ENCODE measurements at regions not wholly inside any gene's neighbourhood (a gene's known extent, or its start where the extent isn't known, plus 50 kb on each side); places are given as distances from the start of the nearest gene placed in this dataset.

DNA sequence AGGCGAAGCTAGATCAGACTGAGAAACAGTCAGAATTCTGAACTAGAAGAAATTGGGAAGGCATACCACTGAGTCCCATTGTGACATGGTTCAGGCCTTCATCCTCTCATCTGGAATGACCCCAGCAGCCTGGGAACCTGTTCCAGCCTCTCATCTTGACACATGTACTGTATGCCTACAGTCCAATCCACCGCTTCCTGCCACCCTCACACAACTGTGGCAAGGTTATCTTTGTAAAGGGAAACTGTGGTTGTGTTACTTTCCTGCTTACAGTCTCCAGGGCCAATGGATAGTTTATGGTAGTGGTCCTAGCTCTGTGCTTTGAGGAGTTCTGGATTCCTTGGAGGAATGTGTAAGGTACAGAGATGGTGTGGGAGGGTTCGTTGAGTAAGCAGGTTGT lies 296.9 kb upstream of the TRIB2 start:
- DNase-seq (ENCODE audit: low read depth) = no peak

- no peak for DNase-seq (ENCODE audit: low read depth)
These were observed 295.7 kb upstream of the TRIB2 start for GRCh38 chr2:12421046-12421445.

GRCh38 chr2:12424219-12424618 lies 292.5 kb upstream of the TRIB2 start:
- DNase-seq (ENCODE audit: low read depth) = no peak

DNA sequence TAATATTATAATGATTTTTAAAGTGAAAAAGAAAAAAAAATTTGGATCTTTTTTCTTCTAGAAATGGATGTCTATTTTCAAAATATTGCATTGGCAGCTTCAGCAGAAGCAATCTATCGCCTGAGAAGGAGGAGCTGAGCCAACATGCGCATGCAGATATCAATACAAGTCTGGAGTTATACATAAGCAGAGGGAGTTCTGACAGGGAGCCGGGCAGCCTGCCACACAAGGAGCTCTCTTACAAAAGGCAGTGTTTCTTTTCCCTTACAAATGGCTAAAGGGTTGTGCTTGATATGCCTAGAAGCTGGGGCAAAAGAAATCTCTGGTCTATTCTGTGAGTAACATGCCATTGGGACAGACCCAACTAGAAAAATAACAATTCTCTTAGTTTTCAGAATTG lies 291.9 kb upstream of the TRIB2 start:
- DNase-seq (ENCODE audit: low read depth) = no peak

DNA sequence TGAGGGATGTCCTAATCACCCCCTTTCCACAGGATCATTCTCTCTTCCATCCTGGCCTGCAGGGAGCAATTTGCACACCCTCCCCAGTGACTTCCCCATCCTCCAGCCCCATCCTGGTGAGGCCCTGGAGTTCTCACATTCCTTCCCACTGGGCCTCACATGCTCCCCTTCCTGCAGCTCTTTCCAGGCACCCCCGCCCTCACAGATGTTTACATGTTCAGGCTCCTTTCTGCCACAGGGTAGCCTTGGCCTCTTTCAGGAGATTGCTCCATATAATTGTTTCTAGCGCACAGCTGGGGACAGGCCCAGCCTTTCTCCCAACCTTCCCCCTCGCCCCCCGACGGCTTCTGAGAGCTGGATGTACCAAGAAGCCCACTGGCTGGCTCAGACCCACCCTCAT lies 288.4 kb upstream of the TRIB2 start:
- no peak for DNase-seq (ENCODE audit: low read depth)

DNA sequence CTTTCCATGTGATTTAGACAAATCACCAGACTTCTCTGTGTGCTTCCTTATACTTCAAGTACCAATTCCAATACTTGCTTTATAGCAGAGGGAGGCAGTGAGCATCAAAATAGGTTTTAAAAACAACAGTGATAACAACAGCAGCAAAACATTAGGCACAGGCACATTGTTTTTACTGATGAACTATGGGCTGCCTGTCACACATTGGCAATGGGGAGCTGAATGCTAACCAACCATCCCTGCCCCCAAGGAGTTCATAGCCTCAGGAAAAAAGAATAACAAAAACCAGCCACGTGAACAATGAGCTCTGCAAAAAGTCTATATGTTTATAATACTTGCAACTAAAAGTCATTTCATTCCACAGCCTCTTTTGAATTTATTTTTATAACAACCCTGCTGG lies 287.9 kb upstream of the TRIB2 start:
- no peak for DNase-seq (ENCODE audit: low read depth)

- no peak for DNase-seq (ENCODE audit: low read depth)
These were observed 286.8 kb upstream of the TRIB2 start for GRCh38 chr2:12429779-12430406.

DNA sequence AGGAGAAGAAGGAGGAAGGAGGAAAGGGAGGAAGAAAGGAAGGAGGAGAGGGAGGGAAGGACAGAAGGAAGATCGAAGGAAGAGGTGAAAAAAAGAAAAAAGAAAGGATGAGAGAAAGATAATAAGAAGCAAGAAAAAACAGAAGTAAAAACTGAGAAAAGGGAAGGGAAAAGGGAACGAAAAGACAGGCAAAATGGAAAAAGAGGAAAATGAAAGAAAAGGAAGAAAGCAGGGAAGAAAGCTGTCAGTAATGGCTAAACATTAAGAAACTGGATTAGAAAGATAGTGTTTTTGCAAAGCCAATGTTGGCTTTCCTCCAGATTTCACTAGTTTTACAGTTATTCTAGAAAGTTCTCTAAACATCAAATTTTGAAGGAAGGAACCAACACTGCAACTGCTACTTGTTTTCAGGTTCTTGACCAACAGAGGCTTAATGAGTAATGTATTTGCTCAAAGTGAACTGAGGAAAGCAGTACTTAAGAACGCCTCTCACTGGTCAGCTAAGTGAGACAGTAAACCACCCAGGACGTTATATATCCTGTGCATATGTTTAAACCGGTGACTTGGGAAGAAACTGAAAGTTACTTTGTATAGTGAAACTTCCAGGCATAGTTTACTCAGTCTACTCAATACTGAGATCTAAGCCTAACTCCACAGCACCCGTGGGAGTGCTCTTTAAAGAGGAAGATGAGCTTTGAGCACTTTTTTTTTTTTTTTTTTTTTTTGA lies 286.2 kb upstream of the TRIB2 start:
- no peak for DNase-seq (ENCODE audit: low read depth)

GRCh38 chr2:12432985-12433625 lies 283.6 kb upstream of the TRIB2 start:
- no peak for DNase-seq (ENCODE audit: low read depth)

- DNase-seq (ENCODE audit: low read depth) = no peak
These were observed 283.1 kb upstream of the TRIB2 start for GRCh38 chr2:12433626-12433990.

- DNase-seq (ENCODE audit: low read depth) = no peak
These were observed 282.1 kb upstream of the TRIB2 start for GRCh38 chr2:12434630-12435098.

DNA sequence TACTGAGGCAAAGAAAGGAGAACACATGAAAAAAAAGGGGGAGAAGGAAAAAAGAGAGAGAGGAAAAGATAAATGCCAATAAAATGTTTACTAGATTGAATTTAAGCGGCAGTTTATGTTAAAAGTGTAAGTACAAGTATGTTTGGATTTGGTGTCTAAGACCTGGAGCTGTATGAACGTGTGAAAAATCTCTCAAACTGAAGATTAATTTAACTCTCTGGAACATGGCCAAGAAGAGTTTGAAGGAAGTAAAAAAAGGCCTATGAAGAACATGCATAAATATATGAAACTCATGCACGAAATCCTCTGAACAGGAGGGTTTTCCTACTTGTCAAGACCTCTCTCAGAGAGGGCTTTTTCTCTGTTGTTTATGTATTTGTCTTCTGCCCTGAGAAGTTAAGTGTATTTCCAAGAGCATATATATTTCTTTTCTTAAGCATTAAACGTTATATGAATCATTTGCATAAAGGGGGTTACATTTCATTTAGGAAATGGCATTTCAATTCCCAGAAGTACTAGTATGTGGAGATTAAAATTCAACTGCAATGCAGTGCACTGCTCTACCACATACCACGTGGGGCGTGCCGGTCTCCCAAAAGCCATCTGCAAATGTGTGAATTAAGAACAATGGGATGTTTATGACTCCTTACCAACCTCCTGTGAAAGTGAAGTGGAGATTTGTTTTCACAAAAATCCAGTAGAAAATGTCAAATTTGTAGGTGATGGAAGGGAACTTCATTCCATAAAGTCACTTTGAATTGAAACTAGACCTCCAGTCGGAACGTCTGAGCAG lies 281.1 kb upstream of the TRIB2 start:
- no peak for DNase-seq (ENCODE audit: low read depth)

- DNase-seq (ENCODE audit: low read depth) = no peak
These were observed 280.3 kb upstream of the TRIB2 start for GRCh38 chr2:12436483-12436882.

DNA sequence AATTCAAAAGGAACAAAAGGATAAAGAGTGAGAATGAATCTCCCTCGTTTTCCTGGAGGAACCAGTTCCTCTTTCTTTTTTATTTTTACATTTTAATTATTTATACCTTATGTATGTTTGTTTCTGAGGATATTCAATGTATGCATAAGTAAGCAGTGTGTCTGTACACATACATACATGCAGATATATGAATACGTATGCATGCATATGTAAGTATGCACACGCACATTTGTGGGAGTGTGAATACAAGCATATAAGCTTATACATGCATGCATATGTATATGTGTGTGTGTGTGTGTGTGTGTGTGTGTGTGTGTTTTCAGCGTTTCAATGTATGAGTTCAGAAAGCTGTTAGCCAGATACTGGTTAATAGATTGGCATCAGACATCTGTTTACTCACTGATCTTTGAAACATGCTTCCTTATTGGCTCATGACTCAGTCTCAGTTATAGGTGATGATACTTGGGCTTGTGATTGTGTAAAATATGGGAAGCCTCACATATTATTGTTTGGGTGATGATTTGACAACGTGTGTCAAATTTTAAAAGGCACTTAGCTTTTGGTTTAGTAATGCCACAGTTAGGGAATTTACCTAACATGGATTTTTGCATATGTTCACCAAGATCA lies 279.7 kb upstream of the TRIB2 start:
- DNase-seq (ENCODE audit: low read depth) = no peak

- DNase-seq (ENCODE audit: low read depth) = no peak
These were observed 276.0 kb upstream of the TRIB2 start for GRCh38 chr2:12440731-12441130.

DNA sequence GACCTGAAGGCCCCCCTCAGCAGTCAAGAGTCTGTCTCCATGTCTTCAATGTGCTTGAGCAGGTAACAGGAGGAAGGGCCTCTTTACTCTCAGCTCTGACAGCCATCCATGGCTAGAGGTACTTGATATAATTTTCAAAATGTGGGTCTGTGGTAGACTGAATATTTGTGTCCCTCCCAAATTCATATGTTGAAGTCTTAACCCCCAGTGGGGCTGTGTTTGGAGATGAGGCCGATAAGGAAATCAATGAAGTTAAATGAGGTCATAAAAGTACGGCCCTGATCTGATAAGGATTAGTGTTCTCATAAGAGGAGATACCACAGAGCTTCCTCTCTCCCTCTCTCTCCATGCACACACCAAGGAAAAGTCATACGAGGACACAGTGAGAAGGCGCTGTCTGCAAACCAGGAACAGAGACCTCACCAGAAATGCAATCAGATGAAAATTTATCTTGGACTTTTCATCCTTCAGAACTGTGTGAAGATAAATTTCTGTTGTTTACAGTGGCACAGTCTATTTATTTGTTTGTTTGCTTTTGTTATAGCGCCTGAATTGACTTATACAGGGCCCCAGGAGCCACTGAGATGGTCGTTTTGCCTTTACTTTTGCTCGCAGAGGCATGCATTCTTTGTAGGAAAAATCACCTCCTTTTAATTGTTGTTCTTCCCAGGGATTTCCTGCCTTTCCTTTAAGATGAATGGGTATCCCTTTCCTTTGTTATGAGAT lies 274.8 kb upstream of the TRIB2 start:
- no peak for DNase-seq (ENCODE audit: low read depth)

DNA sequence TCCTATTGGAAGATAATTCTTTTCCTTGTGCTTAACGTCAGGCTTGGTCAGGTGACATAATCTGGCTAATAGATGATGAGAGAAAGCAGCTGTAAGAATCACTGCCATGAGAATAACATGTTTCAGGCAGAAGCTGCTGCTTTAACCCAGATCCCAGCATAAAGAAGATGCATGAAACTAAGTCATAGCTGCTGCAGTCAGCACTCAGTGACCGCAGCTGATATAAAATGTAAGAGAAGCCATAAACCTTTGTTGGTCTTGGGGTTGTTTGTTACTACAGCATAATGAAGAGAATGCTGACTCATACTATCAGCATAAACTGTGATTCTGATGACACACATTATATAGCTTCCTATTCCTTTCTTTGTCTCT lies 274.3 kb upstream of the TRIB2 start:
- DNase-seq (ENCODE audit: low read depth) = no peak

DNA sequence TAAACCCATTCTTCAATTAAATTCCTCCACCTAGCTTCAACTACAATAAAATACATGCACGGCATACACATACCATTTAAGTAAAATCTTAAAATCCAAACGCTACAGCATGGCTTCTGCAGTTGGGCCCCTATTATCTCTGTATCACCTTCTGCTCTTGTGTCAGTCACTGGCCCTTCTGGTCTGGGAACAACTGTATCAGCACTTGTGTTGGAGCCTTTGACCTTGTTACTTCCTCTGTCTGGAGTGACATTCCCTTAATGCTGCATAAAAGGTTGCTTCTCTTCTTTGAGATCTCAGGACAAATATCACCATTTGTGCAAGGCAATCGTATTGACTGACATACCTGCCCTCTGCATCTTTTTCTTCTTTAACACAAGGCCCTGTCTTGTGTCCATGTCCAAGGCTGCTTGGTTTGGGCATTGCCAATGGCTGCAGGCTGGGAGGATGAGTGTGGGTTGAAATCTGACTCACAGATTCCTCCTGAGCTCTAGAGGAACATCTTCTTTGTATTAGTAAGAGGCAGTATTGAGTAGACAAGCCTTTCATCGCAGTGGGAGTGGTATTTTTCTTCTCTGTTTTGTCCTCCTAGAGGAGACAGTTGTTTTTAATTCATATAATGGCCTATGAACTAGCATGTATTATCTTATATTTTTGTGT lies 267.8 kb upstream of the TRIB2 start:
- no peak for DNase-seq (ENCODE audit: low read depth)

GRCh38 chr2:12451726-12452125 lies 265.0 kb upstream of the TRIB2 start:
- DNase-seq (ENCODE audit: low read depth) = no peak

DNA sequence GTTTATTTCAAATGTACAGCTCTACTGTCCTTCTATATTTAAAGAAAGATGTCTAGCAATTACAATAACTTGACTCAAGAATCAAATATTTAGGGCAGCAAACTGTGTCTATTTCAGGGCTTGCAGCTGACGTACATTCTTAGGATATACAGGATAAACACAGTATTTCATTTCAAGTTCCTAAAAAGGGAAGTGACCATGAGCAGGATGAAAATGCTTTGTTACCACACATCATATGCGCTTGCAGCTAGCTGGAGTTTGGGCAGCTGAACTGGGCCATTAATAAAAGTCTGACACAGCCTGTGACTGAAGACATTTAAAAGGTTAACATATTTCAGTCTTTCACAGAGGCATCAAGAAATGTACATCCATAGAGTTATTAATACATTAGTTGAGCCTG lies 264.6 kb upstream of the TRIB2 start:
- DNase-seq (ENCODE audit: low read depth) = no peak

DNA sequence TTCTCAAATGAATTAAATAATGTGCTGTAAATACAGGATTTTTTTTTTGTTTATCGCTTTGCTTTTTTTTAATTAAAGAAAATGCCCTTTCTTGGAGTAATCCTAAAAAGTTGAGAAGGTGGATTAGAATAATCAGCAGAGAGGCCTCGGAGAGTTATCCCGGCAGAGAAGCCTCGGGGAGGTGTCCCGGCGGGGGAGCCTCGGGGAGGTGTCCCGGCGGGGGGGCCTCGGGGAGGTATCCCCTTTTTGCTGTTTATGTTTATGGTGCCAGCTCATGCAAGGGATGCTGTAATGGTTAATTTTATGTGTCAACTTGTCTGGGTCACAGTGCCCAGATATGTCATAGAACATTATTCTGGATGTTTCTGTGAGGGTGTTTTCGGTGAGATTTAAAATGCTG lies 263.0 kb upstream of the TRIB2 start:
- no peak for DNase-seq (ENCODE audit: low read depth)

Data from HS-27A (cell line).